GM12892 (cell line): ENCODE measurements at regions not wholly inside any gene's neighbourhood (a gene's known extent, or its start where the extent isn't known, plus 50 kb on each side); places are given as distances from the start of the nearest gene placed in this dataset.

Experiments used
- POLR2A ChIP-seq: IDR thresholded peaks from 2 replicates; pipeline ENCODE4 v1.6.1; 2011; ENCODE audit warnings: low read depth, low read length, control low read depth
- POLR2AphosphoS5 ChIP-seq: IDR thresholded peaks from 2 replicates; pipeline ENCODE4 v1.6.1; 2011; ENCODE audit warnings: low read depth, low read length, control low read depth

GRCh38 chr12:58306266-58307000, 365.1 kb downstream of the ATP23 start:
- no peak for TF ChIP-seq POLR2A
- TF ChIP-seq POLR2AphosphoS5, result no peak
